Activated B cell treated with CpG ODN at 0.5 μM for 24 hours (primary cell): ENCODE measurements at regions not wholly inside any gene's neighbourhood (a gene's known extent, or its start where the extent isn't known, plus 50 kb on each side); places are given as distances from the start of the nearest gene placed in this dataset.

Source experiments
- ATAC-seq: fragments of 200-7000 bp; cut with Tn5 transposase; one replicate; pipeline ENCODE4 v1.10.0; 2021; ENCODE audit warnings: low read depth, mild to moderate bottlenecking, moderate library complexity
- CTCF ChIA-PET: fragments of 350-600 bp; sonication (Branson Sonifier 250); formaldehyde crosslinking; loops from one replicate; lab custom pipeline; 2021; ENCODE audit warnings: antibody characterized with exemption; lab: Charles Lee
- POLR2A ChIA-PET: fragments of 350-600 bp; sonication (Branson Sonifier 250); formaldehyde crosslinking; loops from one replicate; lab custom pipeline; 2021; ENCODE audit warnings: antibody characterized with exemption; lab: Charles Lee
- DNase-seq: peaks from one replicate; pipeline ENCODE4 v3.0.0; 2022
- H3K27ac Mint-ChIP-seq: one replicate; pipeline ENCODE4 v1.8.0; 2020; ENCODE audit warnings: mixed read lengths
- H3K27me3 Mint-ChIP-seq: one replicate; pipeline ENCODE4 v1.8.0; 2021; ENCODE audit warnings: mixed read lengths
- H3K36me3 Mint-ChIP-seq: one replicate; pipeline ENCODE4 v1.8.0; 2021; ENCODE audit warnings: low read depth, mixed read lengths
- H3K4me1 Mint-ChIP-seq: one replicate; pipeline ENCODE4 v1.8.0; 2021; ENCODE audit warnings: mixed read lengths
- H3K4me3 Mint-ChIP-seq: one replicate; pipeline ENCODE4 v1.8.0; 2020; ENCODE audit warnings: mild to moderate bottlenecking, mixed read lengths
- H3K9me3 Mint-ChIP-seq: one replicate; pipeline ENCODE4 v1.8.0; 2020; ENCODE audit warnings: mixed read lengths
- CTCF ChIP-seq: fragments of 200-600 bp; IDR thresholded peaks from one replicate; pipeline ENCODE4 v1.8.0; 2022; ENCODE audit warnings: antibody characterized with exemption, mild to moderate bottlenecking
- intact Hi-C: fragments of 100-400 bp; cut with micrococcal nuclease; formaldehyde crosslinking; loops from one replicate; pipeline ENCODE4 v1.15.1; 2024

DNA sequence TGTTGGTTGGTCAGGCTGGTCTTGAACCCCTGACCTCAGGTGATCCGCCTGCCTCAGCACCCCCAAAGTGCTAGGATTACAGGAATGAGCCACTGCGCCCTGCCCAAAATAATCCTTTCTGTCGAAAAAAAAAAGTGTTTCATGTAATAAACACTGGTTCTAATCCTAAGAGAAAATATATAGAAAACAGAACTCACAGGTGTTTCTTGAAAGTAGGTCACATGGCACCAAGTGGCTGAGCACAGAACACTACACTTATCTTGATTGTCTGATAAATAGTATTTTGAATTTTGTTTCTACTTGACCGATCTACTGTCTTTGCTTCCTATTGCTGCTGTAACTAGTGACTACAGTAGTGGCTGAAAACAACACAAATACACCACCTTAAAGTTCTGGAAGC lies 87.6 kb upstream of the SOD1 start:
- intact Hi-C loops = no loop called here
- DNase-seq = no peak

GRCh38 chr21:31570824-31571566 lies 88.5 kb upstream of the SOD1 start:
- H3K27ac Mint-ChIP-seq = no peak overlapping the region
- H3K4me1 Mint-ChIP-seq = no peaks in the 10 kb centered on the region
- peaks cover 5% of the 10 kb centered on the region for H3K9me3 Mint-ChIP-seq
- DNase-seq = no peak
- ChIA-PET CTCF (interaction anchor here (0.8 to 2.3 kb wide), 3 partner anchors 9 to 390 kb away, joined by 3 to 6 read pairs (median 4); no protein-coding TSS in a partner anchor), POLR2A (no interaction called here)
- H3K27me3 Mint-ChIP-seq = no peaks in the 10 kb centered on the region
- no peak for TF ChIP-seq CTCF
- no peaks in the 10 kb centered on the region for H3K36me3 Mint-ChIP-seq
- intact Hi-C loops = no loop called here
- no peak overlapping the region for H3K4me3 Mint-ChIP-seq
- ATAC-seq = no peak

More for the DNA sequence above, 87.6 kb upstream of the SOD1 start:
- Mint-ChIP-seq H3K27ac (no peak overlapping the region), H3K27me3 (no peaks in the 10 kb centered on the region), H3K4me1 (no peaks in the 10 kb centered on the region), H3K9me3 (peaks cover 5% of the 10 kb centered on the region), H3K4me3 (no peak overlapping the region), H3K36me3 (no peaks in the 10 kb centered on the region)
- ChIA-PET CTCF (no interaction called here), POLR2A (no interaction called here)
- no peak for ATAC-seq
- no peak for TF ChIP-seq CTCF

DNA sequence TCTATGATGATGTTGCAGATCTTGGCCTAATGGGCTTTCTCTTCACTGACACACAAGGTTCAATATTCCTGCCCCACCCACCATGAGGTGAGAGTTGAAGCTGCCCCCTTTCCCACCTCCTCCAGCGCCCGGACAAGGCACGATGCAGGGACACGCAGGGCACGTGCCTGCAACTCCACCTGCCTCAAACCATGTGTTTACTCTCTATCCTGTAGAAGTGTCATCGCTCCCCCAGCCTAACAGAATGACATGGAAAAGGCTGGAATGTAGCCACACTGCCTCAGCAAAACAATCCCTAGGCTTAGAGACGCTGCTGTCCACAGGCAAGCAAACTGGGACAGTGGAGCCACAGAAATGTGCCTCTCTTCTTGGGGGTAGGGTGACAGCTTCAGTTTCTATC lies 92.9 kb upstream of the SOD1 start:
- ChIA-PET CTCF (no interaction called here), POLR2A (no interaction called here)
- intact Hi-C loops = no loop called here
- no peak overlapping the region for H3K4me3 Mint-ChIP-seq
- H3K36me3 Mint-ChIP-seq = no peaks in the 10 kb centered on the region
- TF ChIP-seq CTCF = no peak
- no peaks in the 10 kb centered on the region for H3K9me3 Mint-ChIP-seq
- H3K27ac Mint-ChIP-seq = no peak overlapping the region
- DNase-seq (no peak), ATAC-seq (no peak)
- H3K27me3 Mint-ChIP-seq = no peaks in the 10 kb centered on the region
- H3K4me1 Mint-ChIP-seq = no peaks in the 10 kb centered on the region

GRCh38 chr21:31566064-31566463 lies 93.4 kb upstream of the SOD1 start:
- TF ChIP-seq CTCF = no peak
- no peak overlapping the region for H3K4me3 Mint-ChIP-seq
- intact Hi-C loops = no loop called here
- no peaks in the 10 kb centered on the region for H3K4me1 Mint-ChIP-seq
- ChIA-PET CTCF (no interaction called here), POLR2A (no interaction called here)
- H3K36me3 Mint-ChIP-seq = no peaks in the 10 kb centered on the region
- ATAC-seq (no peak), DNase-seq (no peak)
- H3K27ac Mint-ChIP-seq = no peak overlapping the region
- no peaks in the 10 kb centered on the region for H3K27me3 Mint-ChIP-seq
- no peaks in the 10 kb centered on the region for H3K9me3 Mint-ChIP-seq

- POLR2A ChIA-PET = no interaction called here
- ATAC-seq (no peak), DNase-seq (no peak)
- no peak for TF ChIP-seq CTCF
- Mint-ChIP-seq H3K4me1 (peaks cover 10% of the 10 kb centered on the region), H3K27me3 (peaks cover 5% of the 10 kb centered on the region), H3K27ac (no peak overlapping the region), H3K9me3 (no peaks in the 10 kb centered on the region), H3K36me3 (no peaks in the 10 kb centered on the region), H3K4me3 (no peak overlapping the region)
- intact Hi-C loops = no loop called here
- CTCF ChIA-PET = interaction anchor here (0.7 kb wide), 1 partner anchor 33 kb away, joined by 3 read pairs; no protein-coding TSS in a partner anchor
These were observed 95.1 kb upstream of the SOD1 start for GRCh38 chr21:31564439-31564838.
